ENCODE measurements at regions not wholly inside any gene's neighbourhood (a gene's known extent, or its start where the extent isn't known, plus 50 kb on each side); places are given as distances from the start of the nearest gene placed in this dataset.
A peak's percentile ranks its signal among the peaks of the same experiment; 100 is the strongest.

DNA sequence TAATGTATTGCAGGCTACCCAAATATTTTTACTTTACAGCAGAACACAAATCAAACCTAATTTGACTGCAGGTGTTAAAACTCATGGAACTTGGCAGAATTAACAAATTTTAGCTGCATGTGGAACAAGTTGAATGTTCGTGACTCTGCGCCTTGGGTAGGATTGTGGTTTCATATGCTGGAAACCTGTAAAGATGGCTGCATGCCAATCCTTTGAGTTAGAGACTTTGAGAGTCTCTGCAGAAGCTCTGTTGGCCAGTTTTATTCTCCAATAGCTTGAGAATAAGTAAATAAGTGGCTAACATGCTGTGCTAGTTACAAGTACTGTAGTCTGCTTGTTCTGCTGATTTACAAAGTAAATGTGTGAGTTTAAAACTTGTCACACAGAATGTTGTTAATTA lies 77.8 kb downstream of the PDE6H start:
- Histone ChIP-seq H3K4me2 (ENCODE audit: low read length) (no peak overlapping the region), H3K4me1 (ENCODE audit: insufficient read depth, low read length) (peaks cover 3% of the 10 kb centered on the region), H4K20me1 (ENCODE audit: insufficient read depth, low read length) (no peaks in the 10 kb centered on the region), H3K27me3 (ENCODE audit: insufficient read depth, low read length) (no peaks in the 10 kb centered on the region), H3K36me3 (ENCODE audit: insufficient read depth, low read length) (no peaks in the 10 kb centered on the region), H3K9me3 (ENCODE audit: insufficient read depth, low read depth, low read length) (no peaks in the 10 kb centered on the region), H3K79me2 (ENCODE audit: insufficient read depth, low read length) (no peaks in the 10 kb centered on the region), H3K4me3 (ENCODE audit: insufficient read depth, low read depth, low read length) (no peak overlapping the region), H3K9ac (ENCODE audit: low read length) (no peak overlapping the region), H3K27ac (ENCODE audit: low read depth, low read length) (no peak overlapping the region), H2AFZ (ENCODE audit: low read depth, low read length) (no peak overlapping the region)
- FAIRE-seq: peak; percentile 20
- H3K27me3 Mint-ChIP-seq (ENCODE audit: low read depth, unreplicated experiment): peaks cover 9% of the 10 kb centered on the region
- H3K4me1 Mint-ChIP-seq (ENCODE audit: low read depth, unreplicated experiment): peaks cover 5% of the 10 kb centered on the region
- H3K4me3 Mint-ChIP-seq (ENCODE audit: unreplicated experiment): no peak overlapping the region
- TF ChIP-seq, protein P1, sequence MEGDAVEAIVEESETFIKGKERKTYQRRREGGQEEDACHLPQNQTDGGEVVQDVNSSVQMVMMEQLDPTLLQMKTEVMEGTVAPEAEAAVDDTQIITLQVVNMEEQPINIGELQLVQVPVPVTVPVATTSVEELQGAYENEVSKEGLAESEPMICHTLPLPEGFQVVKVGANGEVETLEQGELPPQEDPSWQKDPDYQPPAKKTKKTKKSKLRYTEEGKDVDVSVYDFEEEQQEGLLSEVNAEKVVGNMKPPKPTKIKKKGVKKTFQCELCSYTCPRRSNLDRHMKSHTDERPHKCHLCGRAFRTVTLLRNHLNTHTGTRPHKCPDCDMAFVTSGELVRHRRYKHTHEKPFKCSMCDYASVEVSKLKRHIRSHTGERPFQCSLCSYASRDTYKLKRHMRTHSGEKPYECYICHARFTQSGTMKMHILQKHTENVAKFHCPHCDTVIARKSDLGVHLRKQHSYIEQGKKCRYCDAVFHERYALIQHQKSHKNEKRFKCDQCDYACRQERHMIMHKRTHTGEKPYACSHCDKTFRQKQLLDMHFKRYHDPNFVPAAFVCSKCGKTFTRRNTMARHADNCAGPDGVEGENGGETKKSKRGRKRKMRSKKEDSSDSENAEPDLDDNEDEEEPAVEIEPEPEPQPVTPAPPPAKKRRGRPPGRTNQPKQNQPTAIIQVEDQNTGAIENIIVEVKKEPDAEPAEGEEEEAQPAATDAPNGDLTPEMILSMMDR (IDR thresholded peaks at IDR 0.05; ENCODE audit: insufficient read depth, low read depth, low read length): no peak
- no peak for TF ChIP-seq EZH2 (IDR thresholded peaks at IDR 0.05; ENCODE audit: insufficient read depth, low read length)
- H3K9me3 Mint-ChIP-seq (ENCODE audit: unreplicated experiment): no peaks in the 10 kb centered on the region
- H3K36me3 Mint-ChIP-seq (ENCODE audit: low read depth, unreplicated experiment): no peaks in the 10 kb centered on the region
- no peak overlapping the region for H3K27ac Mint-ChIP-seq (ENCODE audit: unreplicated experiment)
- peak; percentile 26 for DNase-seq (ENCODE audit: low read depth)

DNA sequence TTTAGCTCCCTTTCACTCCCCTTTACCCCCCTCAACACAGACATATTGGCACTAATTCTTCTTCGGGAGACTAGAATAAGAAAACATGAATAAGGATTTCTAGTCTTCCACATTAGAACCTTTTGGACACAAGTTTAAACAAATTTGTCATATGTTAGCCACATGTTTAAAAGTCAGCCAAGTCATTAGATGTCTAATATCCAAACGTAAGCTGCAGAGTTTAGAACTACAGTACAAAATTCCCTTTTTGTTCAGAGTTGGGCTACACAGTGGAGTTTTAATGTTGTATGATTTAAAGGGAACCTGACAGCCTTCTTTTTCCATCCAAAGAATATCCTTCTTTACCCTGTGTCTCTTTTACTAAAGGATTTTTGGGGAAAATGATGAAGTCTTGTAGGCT lies 79.8 kb downstream of the PDE6H start:
- DNase-seq (ENCODE audit: low read depth) (no peak), FAIRE-seq (no peak)
- no peak overlapping the region for H3K4me3 Mint-ChIP-seq (ENCODE audit: unreplicated experiment)
- H3K4me1 ChIP-seq (ENCODE audit: insufficient read depth, low read length): peaks cover 3% of the 10 kb centered on the region
- no peaks in the 10 kb centered on the region for H3K27me3 ChIP-seq (ENCODE audit: insufficient read depth, low read length)
- H3K27ac Mint-ChIP-seq (ENCODE audit: unreplicated experiment): no peak overlapping the region
- H3K36me3 ChIP-seq (ENCODE audit: insufficient read depth, low read length): no peaks in the 10 kb centered on the region
- H3K36me3 Mint-ChIP-seq (ENCODE audit: low read depth, unreplicated experiment): no peaks in the 10 kb centered on the region
- no peak overlapping the region for H2AFZ ChIP-seq (ENCODE audit: low read depth, low read length)
- H3K9ac ChIP-seq (ENCODE audit: low read length): no peak overlapping the region
- H3K27ac ChIP-seq (ENCODE audit: low read depth, low read length): no peak overlapping the region
- H3K9me3 ChIP-seq (ENCODE audit: insufficient read depth, low read depth, low read length): no peaks in the 10 kb centered on the region
- TF ChIP-seq, protein P1 (IDR thresholded peaks at IDR 0.05; ENCODE audit: insufficient read depth, low read depth, low read length): no peak
- no peak for TF ChIP-seq EZH2 (IDR thresholded peaks at IDR 0.05; ENCODE audit: insufficient read depth, low read length)
- no peak overlapping the region for H3K4me2 ChIP-seq (ENCODE audit: low read length)
- no peaks in the 10 kb centered on the region for H3K9me3 Mint-ChIP-seq (ENCODE audit: unreplicated experiment)
- no peak overlapping the region for H3K4me3 ChIP-seq (ENCODE audit: insufficient read depth, low read depth, low read length)
- H3K79me2 ChIP-seq (ENCODE audit: insufficient read depth, low read length): no peaks in the 10 kb centered on the region
- H4K20me1 ChIP-seq (ENCODE audit: insufficient read depth, low read length): no peaks in the 10 kb centered on the region
- H3K27me3 Mint-ChIP-seq (ENCODE audit: low read depth, unreplicated experiment): peaks cover 5% of the 10 kb centered on the region
- peaks cover 5% of the 10 kb centered on the region for H3K4me1 Mint-ChIP-seq (ENCODE audit: low read depth, unreplicated experiment)

DNA sequence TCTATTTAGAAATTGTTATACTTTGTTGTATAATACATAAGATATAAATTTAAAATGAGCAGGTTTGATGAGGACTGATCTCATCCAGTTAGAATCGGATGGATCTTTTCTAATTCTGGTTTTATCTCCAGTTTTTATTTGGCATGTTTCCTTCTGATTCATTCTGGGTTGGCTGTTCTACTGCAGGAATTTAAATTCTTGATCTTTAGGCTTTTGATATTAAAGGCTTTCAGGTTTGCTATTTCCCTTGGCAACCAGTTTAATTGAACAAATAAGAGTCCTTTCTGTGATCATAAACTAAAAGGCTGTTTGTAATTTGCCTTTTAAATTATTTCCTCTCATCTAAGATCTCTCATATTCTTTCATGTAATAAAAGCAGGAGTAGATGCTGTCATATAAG lies 83.4 kb downstream of the PDE6H start:
- Histone ChIP-seq H3K4me2 (ENCODE audit: low read length) (no peak overlapping the region), H3K4me3 (ENCODE audit: insufficient read depth, low read depth, low read length) (no peak overlapping the region), H3K79me2 (ENCODE audit: insufficient read depth, low read length) (no peaks in the 10 kb centered on the region), H3K27ac (ENCODE audit: low read depth, low read length) (no peak overlapping the region), H3K27me3 (ENCODE audit: insufficient read depth, low read length) (no peaks in the 10 kb centered on the region), H3K4me1 (ENCODE audit: insufficient read depth, low read length) (no peaks in the 10 kb centered on the region), H3K36me3 (ENCODE audit: insufficient read depth, low read length) (no peaks in the 10 kb centered on the region), H2AFZ (ENCODE audit: low read depth, low read length) (no peak overlapping the region), H4K20me1 (ENCODE audit: insufficient read depth, low read length) (no peaks in the 10 kb centered on the region), H3K9ac (ENCODE audit: low read length) (no peak overlapping the region), H3K9me3 (ENCODE audit: insufficient read depth, low read depth, low read length) (no peaks in the 10 kb centered on the region)
- no peaks in the 10 kb centered on the region for H3K36me3 Mint-ChIP-seq (ENCODE audit: low read depth, unreplicated experiment)
- H3K27ac Mint-ChIP-seq (ENCODE audit: unreplicated experiment): no peak overlapping the region
- H3K27me3 Mint-ChIP-seq (ENCODE audit: low read depth, unreplicated experiment): peaks cover 7% of the 10 kb centered on the region
- H3K9me3 Mint-ChIP-seq (ENCODE audit: unreplicated experiment): no peaks in the 10 kb centered on the region
- TF ChIP-seq, protein P1 (IDR thresholded peaks at IDR 0.05; ENCODE audit: insufficient read depth, low read depth, low read length): no peak
- no peak for TF ChIP-seq EZH2 (IDR thresholded peaks at IDR 0.05; ENCODE audit: insufficient read depth, low read length)
- no peak overlapping the region for H3K4me3 Mint-ChIP-seq (ENCODE audit: unreplicated experiment)
- DNase-seq (ENCODE audit: low read depth): no peak
- H3K4me1 Mint-ChIP-seq (ENCODE audit: low read depth, unreplicated experiment): no peaks in the 10 kb centered on the region
- no peak for FAIRE-seq
